Bronchial epithelial cell (primary cell): ENCODE measurements at regions not wholly inside any gene's neighbourhood (a gene's known extent, or its start where the extent isn't known, plus 50 kb on each side); places are given as distances from the start of the nearest gene placed in this dataset.

Experiments
- DNase-seq: peaks from one replicate; pipeline ENCODE4 v3.0.0-alpha.2; 2010; ENCODE audit warnings: low read depth
- FAIRE-seq: peaks from 2 replicates; lab custom pipeline; 2011; peaks lifted over from hg19 to GRCh38; lab: Jason Lieb, UNC
- H3K27me3 ChIP-seq: 2 replicates; pipeline ENCODE4 v1.5.1; 2011; ENCODE audit warnings: low read length; ENCODE audit not compliant: control insufficient read depth, insufficient read depth
- H3K36me3 ChIP-seq: 2 replicates; pipeline ENCODE4 v1.5.1; 2011; ENCODE audit warnings: low read length; ENCODE audit not compliant: control insufficient read depth, insufficient read depth
- H3K4me3 ChIP-seq: 2 replicates; pipeline ENCODE4 v1.5.1; 2011; ENCODE audit warnings: mild to moderate bottlenecking, low read depth, low read length, control low read depth
- CTCF ChIP-seq: IDR thresholded peaks from 2 replicates; pipeline ENCODE4 v1.5.1; 2011; ENCODE audit warnings: mild to moderate bottlenecking, moderate library complexity, low read length, control low read depth, inconsistent platforms; ENCODE audit not compliant: insufficient read depth, severe bottlenecking

- FAIRE-seq = no peak
These were observed 57.5 kb upstream of the GC start for GRCh38 chr4:71841336-71841735.

GRCh38 chr4:71847300-71847699, 63.4 kb upstream of the GC start:
- DNase-seq (no peak), FAIRE-seq (no peak)
- no peak for TF ChIP-seq CTCF
- H3K36me3 ChIP-seq = no peaks in the 10 kb centered on the region
- no peak overlapping the region for H3K4me3 ChIP-seq
- H3K27me3 ChIP-seq = no peaks in the 10 kb centered on the region

More at GRCh38 chr4:71841336-71841735, 57.5 kb upstream of the GC start:
- H3K27me3 ChIP-seq = no peaks in the 10 kb centered on the region
- DNase-seq = peak; percentile 53
- H3K4me3 ChIP-seq = no peak overlapping the region
- no peaks in the 10 kb centered on the region for H3K36me3 ChIP-seq
- TF ChIP-seq CTCF = no peak

- no peaks in the 10 kb centered on the region for H3K27me3 ChIP-seq
- no peaks in the 10 kb centered on the region for H3K36me3 ChIP-seq
- no peak for TF ChIP-seq CTCF
- no peak overlapping the region for H3K4me3 ChIP-seq
- FAIRE-seq (no peak), DNase-seq (no peak)
These were observed 72.1 kb upstream of the GC start for GRCh38 chr4:71855944-71856343.

GRCh38 chr4:71857713-71858451, 74.0 kb upstream of the GC start:
- Histone ChIP-seq H3K36me3 (no peaks in the 10 kb centered on the region), H3K4me3 (no peak overlapping the region), H3K27me3 (no peaks in the 10 kb centered on the region)
- no peak for TF ChIP-seq CTCF
- FAIRE-seq = no peak
- no peak for DNase-seq

GRCh38 chr4:71860643-71861042, 76.8 kb upstream of the GC start:
- Histone ChIP-seq H3K4me3 (no peak overlapping the region), H3K36me3 (no peaks in the 10 kb centered on the region), H3K27me3 (no peaks in the 10 kb centered on the region)
- no peak for FAIRE-seq
- TF ChIP-seq CTCF = no peak
- no peak for DNase-seq

- no peak for FAIRE-seq
- no peaks in the 10 kb centered on the region for H3K27me3 ChIP-seq
- H3K36me3 ChIP-seq = no peaks in the 10 kb centered on the region
- DNase-seq = no peak
- no peak for TF ChIP-seq CTCF
- H3K4me3 ChIP-seq = no peak overlapping the region
These were observed 78.4 kb upstream of the GC start for GRCh38 chr4:71862315-71862714.
